OCI-LY1 (cell line): ENCODE measurements at regions not wholly inside any gene's neighbourhood (a gene's known extent, or its start where the extent isn't known, plus 50 kb on each side); places are given as distances from the start of the nearest gene placed in this dataset.

Source experiments
- CTCF ChIP-seq: fragments of 200-600 bp; sonication (generic), shearing (Covaris generic); IDR thresholded peaks from 2 replicates; pipeline ENCODE4 v1.5.1; 2017; ENCODE audit warnings: mild to moderate bottlenecking, antibody characterized with exemption, low read length, moderate library complexity, mixed read lengths
- EZH2 ChIP-seq: fragments of 200-600 bp; sonication (generic), shearing (Covaris generic); IDR thresholded peaks from 2 replicates; pipeline ENCODE4 v1.8.0; 2017; ENCODE audit warnings: borderline replicate concordance, mixed run types, mild to moderate bottlenecking, antibody characterized with exemption, low read length, moderate library complexity, mixed read lengths

DNA sequence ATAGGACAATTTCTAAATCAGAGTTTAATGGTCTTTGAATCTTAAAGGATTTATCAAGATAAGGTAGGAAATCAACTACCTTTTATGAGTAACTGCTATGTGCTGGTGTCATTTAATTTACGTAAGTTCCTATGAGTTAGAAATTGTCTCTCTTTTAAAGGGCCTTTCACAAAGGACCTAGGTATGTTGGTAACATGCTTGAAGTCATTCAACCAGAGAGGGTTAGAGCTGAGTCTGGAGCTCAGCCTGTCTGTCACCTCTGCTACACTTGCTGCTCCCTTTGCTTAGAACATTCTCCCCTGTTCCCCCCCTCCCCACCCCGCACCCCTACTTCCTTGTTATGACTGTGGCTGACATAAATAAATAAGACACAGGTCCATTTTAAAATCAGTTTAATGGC, 190.3 kb upstream of the SEMA6A start:
- TF ChIP-seq CTCF (no peak), EZH2 (no peak)
